ENCODE measurements at regions not wholly inside any gene's neighbourhood (a gene's known extent, or its start where the extent isn't known, plus 50 kb on each side); places are given as distances from the start of the nearest gene placed in this dataset.

DNA sequence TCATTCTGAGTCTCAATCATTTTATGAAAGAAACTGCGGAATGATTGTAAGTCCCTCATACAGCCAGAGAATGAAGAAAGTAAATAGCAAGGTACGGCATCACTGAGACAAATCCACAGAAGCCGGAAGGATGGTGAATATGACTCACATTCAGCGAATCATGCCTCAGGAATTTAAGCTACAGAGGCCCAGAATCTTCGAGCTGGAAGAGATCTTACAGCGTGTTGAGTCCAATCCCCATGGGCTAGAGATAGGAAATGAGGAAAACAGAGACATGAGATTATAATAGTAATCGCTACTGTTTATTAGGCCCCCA is 173.2 kb downstream of the KIF18A start:
- no peak for TF ChIP-seq EZH2phosphoT487 (IDR thresholded peaks at IDR 0.05; ENCODE audit: borderline replicate concordance, low read length)
- TF ChIP-seq, protein P1, sequence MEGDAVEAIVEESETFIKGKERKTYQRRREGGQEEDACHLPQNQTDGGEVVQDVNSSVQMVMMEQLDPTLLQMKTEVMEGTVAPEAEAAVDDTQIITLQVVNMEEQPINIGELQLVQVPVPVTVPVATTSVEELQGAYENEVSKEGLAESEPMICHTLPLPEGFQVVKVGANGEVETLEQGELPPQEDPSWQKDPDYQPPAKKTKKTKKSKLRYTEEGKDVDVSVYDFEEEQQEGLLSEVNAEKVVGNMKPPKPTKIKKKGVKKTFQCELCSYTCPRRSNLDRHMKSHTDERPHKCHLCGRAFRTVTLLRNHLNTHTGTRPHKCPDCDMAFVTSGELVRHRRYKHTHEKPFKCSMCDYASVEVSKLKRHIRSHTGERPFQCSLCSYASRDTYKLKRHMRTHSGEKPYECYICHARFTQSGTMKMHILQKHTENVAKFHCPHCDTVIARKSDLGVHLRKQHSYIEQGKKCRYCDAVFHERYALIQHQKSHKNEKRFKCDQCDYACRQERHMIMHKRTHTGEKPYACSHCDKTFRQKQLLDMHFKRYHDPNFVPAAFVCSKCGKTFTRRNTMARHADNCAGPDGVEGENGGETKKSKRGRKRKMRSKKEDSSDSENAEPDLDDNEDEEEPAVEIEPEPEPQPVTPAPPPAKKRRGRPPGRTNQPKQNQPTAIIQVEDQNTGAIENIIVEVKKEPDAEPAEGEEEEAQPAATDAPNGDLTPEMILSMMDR (IDR thresholded peaks at IDR 0.05; ENCODE audit: low read depth, low read length, poor library complexity, severe bottlenecking), result no peak

Data from DOHH2 (cell line).